ENCODE measurements at regions not wholly inside any gene's neighbourhood (a gene's known extent, or its start where the extent isn't known, plus 50 kb on each side); places are given as distances from the start of the nearest gene placed in this dataset.

DNA sequence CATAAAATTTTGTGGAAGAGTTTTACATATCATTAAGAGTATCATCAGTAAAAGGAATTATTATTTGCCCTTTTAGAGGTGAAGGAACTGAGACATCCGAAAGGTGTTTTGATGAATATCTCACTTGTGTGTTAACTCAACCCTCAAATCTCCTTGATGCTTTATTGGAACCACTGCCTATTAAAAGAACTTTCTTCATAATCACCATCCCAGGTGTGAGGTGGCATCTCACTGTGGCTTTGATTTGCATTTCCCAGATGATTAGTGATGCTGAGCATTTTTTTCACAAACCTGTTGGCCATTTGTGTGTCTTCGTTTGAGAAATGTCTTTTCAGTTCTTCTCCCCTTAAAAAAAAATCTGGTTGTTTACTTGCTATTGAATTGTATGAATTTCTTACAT, 134.0 kb upstream of the SYN3 start:
- Histone ChIP-seq H3K9me3 (ENCODE audit: low read length) (no peaks in the 10 kb centered on the region), H3K4me1 (ENCODE audit: low read length) (peaks cover 17% of the 10 kb centered on the region), H2AFZ (ENCODE audit: low read length) (no peak overlapping the region), H4K20me1 (ENCODE audit: insufficient read depth, low read depth, low read length) (no peaks in the 10 kb centered on the region), H3K36me3 (ENCODE audit: insufficient read depth, low read length) (no peaks in the 10 kb centered on the region), H3K9me2 (replicated peaks; ENCODE audit: insufficient read depth, low read length) (no peaks in the 10 kb centered on the region), H3K79me2 (ENCODE audit: low read length) (no peaks in the 10 kb centered on the region), H3K27me3 (ENCODE audit: low read length) (no peaks in the 10 kb centered on the region), H3K4me3 (ENCODE audit: low read length) (no peak overlapping the region), H3K4me2 (ENCODE audit: low read depth, low read length, poor library complexity, severe bottlenecking) (peak overlapping the region; percentile 49), H3K9ac (ENCODE audit: low read length) (no peak overlapping the region), H3K27ac (ENCODE audit: low read length) (no peak overlapping the region)
- peak; percentile 63 for DNase-seq

GRCh38 chr22:33188326-33188725, 130.1 kb upstream of the SYN3 start:
- Histone ChIP-seq H4K20me1 (ENCODE audit: insufficient read depth, low read depth, low read length) (no peaks in the 10 kb centered on the region), H3K9me2 (replicated peaks; ENCODE audit: insufficient read depth, low read length) (no peaks in the 10 kb centered on the region), H3K9me3 (ENCODE audit: low read length) (no peaks in the 10 kb centered on the region), H3K4me3 (ENCODE audit: low read length) (no peak overlapping the region), H3K27ac (ENCODE audit: low read length) (no peak overlapping the region), H3K4me2 (ENCODE audit: low read depth, low read length, poor library complexity, severe bottlenecking) (no peak overlapping the region), H3K4me1 (ENCODE audit: low read length) (peaks cover 17% of the 10 kb centered on the region), H3K9ac (ENCODE audit: low read length) (no peak overlapping the region), H3K79me2 (ENCODE audit: low read length) (no peaks in the 10 kb centered on the region), H2AFZ (ENCODE audit: low read length) (no peak overlapping the region), H3K36me3 (ENCODE audit: insufficient read depth, low read length) (no peaks in the 10 kb centered on the region), H3K27me3 (ENCODE audit: low read length) (no peaks in the 10 kb centered on the region)
- DNase-seq, result no peak

DNA sequence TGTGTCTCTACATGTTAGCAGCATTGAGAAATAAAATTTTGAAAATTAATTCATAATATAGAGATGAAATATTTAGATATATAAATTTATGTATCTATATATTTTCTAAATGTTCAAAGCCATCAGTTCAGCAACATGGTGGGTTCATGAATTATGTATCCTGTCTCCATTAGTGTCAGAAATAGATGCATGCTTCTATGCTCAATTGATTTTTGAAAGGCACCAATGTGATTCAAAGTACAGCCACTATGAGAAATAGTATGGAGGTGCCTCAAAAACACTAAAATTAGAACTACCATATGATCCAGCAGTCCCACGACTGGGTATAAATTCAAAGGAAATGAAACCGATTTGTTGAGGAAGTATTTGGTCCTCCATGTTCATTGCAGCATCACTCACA, 128.6 kb upstream of the SYN3 start:
- no peak for DNase-seq
- Histone ChIP-seq H4K20me1 (ENCODE audit: insufficient read depth, low read depth, low read length) (no peaks in the 10 kb centered on the region), H3K79me2 (ENCODE audit: low read length) (no peaks in the 10 kb centered on the region), H3K27ac (ENCODE audit: low read length) (no peak overlapping the region), H3K36me3 (ENCODE audit: insufficient read depth, low read length) (no peaks in the 10 kb centered on the region), H3K4me3 (ENCODE audit: low read length) (no peak overlapping the region), H3K9me2 (replicated peaks; ENCODE audit: insufficient read depth, low read length) (no peaks in the 10 kb centered on the region), H2AFZ (ENCODE audit: low read length) (no peak overlapping the region), H3K27me3 (ENCODE audit: low read length) (no peaks in the 10 kb centered on the region), H3K4me1 (ENCODE audit: low read length) (peaks cover 6% of the 10 kb centered on the region), H3K9ac (ENCODE audit: low read length) (no peak overlapping the region), H3K9me3 (ENCODE audit: low read length) (no peaks in the 10 kb centered on the region), H3K4me2 (ENCODE audit: low read depth, low read length, poor library complexity, severe bottlenecking) (no peak overlapping the region)

DNA sequence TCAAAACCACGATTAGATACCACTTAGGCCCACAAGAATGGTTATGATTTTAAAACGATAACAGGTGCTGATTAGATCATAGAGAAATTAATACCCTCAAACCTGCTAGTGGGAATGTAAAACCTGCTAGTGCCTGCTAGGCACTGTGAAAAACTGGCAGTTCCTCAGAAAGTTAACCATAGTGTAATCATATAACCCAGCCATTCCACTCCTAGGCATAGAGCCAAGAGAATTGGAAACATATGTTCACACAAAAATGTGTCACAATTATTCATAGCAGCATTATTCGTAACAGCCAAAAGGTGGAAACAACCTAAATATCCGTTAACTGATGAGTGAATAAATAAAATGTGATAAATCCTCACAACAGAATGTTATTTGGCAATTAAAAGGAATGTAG, 122.2 kb upstream of the SYN3 start:
- no peak for DNase-seq
- H3K4me1 ChIP-seq (ENCODE audit: low read length), result no peaks in the 10 kb centered on the region
- H3K27ac ChIP-seq (ENCODE audit: low read length), result no peak overlapping the region
- H3K4me3 ChIP-seq (ENCODE audit: low read length), result no peak overlapping the region
- H3K79me2 ChIP-seq (ENCODE audit: low read length), result no peaks in the 10 kb centered on the region
- no peaks in the 10 kb centered on the region for H4K20me1 ChIP-seq (ENCODE audit: insufficient read depth, low read depth, low read length)
- no peak overlapping the region for H2AFZ ChIP-seq (ENCODE audit: low read length)
- H3K9me2 ChIP-seq (replicated peaks; ENCODE audit: insufficient read depth, low read length), result no peaks in the 10 kb centered on the region
- no peaks in the 10 kb centered on the region for H3K27me3 ChIP-seq (ENCODE audit: low read length)
- H3K4me2 ChIP-seq (ENCODE audit: low read depth, low read length, poor library complexity, severe bottlenecking), result no peak overlapping the region
- H3K36me3 ChIP-seq (ENCODE audit: insufficient read depth, low read length), result no peaks in the 10 kb centered on the region
- H3K9me3 ChIP-seq (ENCODE audit: low read length), result no peaks in the 10 kb centered on the region
- H3K9ac ChIP-seq (ENCODE audit: low read length), result no peak overlapping the region

- no peak overlapping the region for H2AFZ ChIP-seq (ENCODE audit: low read length)
- no peaks in the 10 kb centered on the region for H3K36me3 ChIP-seq (ENCODE audit: insufficient read depth, low read length)
- no peaks in the 10 kb centered on the region for H3K4me1 ChIP-seq (ENCODE audit: low read length)
- H3K4me2 ChIP-seq (ENCODE audit: low read depth, low read length, poor library complexity, severe bottlenecking), result no peak overlapping the region
- H3K27ac ChIP-seq (ENCODE audit: low read length), result no peak overlapping the region
- H4K20me1 ChIP-seq (ENCODE audit: insufficient read depth, low read depth, low read length), result no peaks in the 10 kb centered on the region
- H3K27me3 ChIP-seq (ENCODE audit: low read length), result no peaks in the 10 kb centered on the region
- no peaks in the 10 kb centered on the region for H3K79me2 ChIP-seq (ENCODE audit: low read length)
- no peaks in the 10 kb centered on the region for H3K9me2 ChIP-seq (replicated peaks; ENCODE audit: insufficient read depth, low read length)
- H3K9ac ChIP-seq (ENCODE audit: low read length), result no peak overlapping the region
- no peaks in the 10 kb centered on the region for H3K9me3 ChIP-seq (ENCODE audit: low read length)
- H3K4me3 ChIP-seq (ENCODE audit: low read length), result no peak overlapping the region
- no peak for DNase-seq
Observed at GRCh38 chr22:33167998-33168790, 110.0 kb upstream of the SYN3 start.

GRCh38 chr22:33166206-33166605, 108.0 kb upstream of the SYN3 start:
- Histone ChIP-seq H3K4me2 (ENCODE audit: low read depth, low read length, poor library complexity, severe bottlenecking) (no peak overlapping the region), H3K36me3 (ENCODE audit: insufficient read depth, low read length) (no peaks in the 10 kb centered on the region), H3K27ac (ENCODE audit: low read length) (no peak overlapping the region), H4K20me1 (ENCODE audit: insufficient read depth, low read depth, low read length) (no peaks in the 10 kb centered on the region), H3K9me2 (replicated peaks; ENCODE audit: insufficient read depth, low read length) (no peaks in the 10 kb centered on the region), H3K4me3 (ENCODE audit: low read length) (no peak overlapping the region), H3K27me3 (ENCODE audit: low read length) (no peaks in the 10 kb centered on the region), H3K4me1 (ENCODE audit: low read length) (no peaks in the 10 kb centered on the region), H3K79me2 (ENCODE audit: low read length) (no peaks in the 10 kb centered on the region), H3K9ac (ENCODE audit: low read length) (no peak overlapping the region), H2AFZ (ENCODE audit: low read length) (no peak overlapping the region), H3K9me3 (ENCODE audit: low read length) (no peaks in the 10 kb centered on the region)
- no peak for DNase-seq

GRCh38 chr22:33163815-33164214, 105.6 kb upstream of the SYN3 start:
- Histone ChIP-seq H2AFZ (ENCODE audit: low read length) (no peak overlapping the region), H3K27ac (ENCODE audit: low read length) (no peak overlapping the region), H3K9me2 (replicated peaks; ENCODE audit: insufficient read depth, low read length) (no peaks in the 10 kb centered on the region), H3K9me3 (ENCODE audit: low read length) (no peaks in the 10 kb centered on the region), H3K4me3 (ENCODE audit: low read length) (no peak overlapping the region), H3K9ac (ENCODE audit: low read length) (no peak overlapping the region), H3K36me3 (ENCODE audit: insufficient read depth, low read length) (no peaks in the 10 kb centered on the region), H3K4me1 (ENCODE audit: low read length) (no peaks in the 10 kb centered on the region), H3K27me3 (ENCODE audit: low read length) (no peaks in the 10 kb centered on the region), H3K4me2 (ENCODE audit: low read depth, low read length, poor library complexity, severe bottlenecking) (no peak overlapping the region), H4K20me1 (ENCODE audit: insufficient read depth, low read depth, low read length) (no peaks in the 10 kb centered on the region), H3K79me2 (ENCODE audit: low read length) (no peaks in the 10 kb centered on the region)
- DNase-seq, result no peak

DNA sequence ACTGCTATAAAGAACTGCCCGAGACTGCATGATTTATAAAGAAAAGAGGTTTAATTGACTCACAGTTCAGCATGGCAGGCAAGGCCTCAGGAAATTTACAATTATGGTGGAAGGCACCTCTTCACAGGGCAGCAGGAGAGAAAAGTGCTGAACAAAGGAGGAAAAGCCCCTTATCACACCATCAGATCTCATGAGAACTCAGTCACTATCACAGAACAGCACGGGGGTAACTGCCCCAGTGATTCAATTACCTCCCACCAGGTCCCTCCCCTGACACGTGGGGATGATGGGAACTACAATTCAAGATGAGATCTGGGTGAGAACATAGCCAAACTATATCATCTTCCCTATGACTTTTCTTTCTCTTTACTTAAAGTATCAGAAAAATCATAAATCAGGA, 104.0 kb upstream of the SYN3 start:
- DNase-seq, result no peak
- no peak overlapping the region for H2AFZ ChIP-seq (ENCODE audit: low read length)
- no peaks in the 10 kb centered on the region for H3K9me3 ChIP-seq (ENCODE audit: low read length)
- H3K9me2 ChIP-seq (replicated peaks; ENCODE audit: insufficient read depth, low read length), result no peaks in the 10 kb centered on the region
- no peaks in the 10 kb centered on the region for H3K79me2 ChIP-seq (ENCODE audit: low read length)
- H3K27ac ChIP-seq (ENCODE audit: low read length), result no peak overlapping the region
- H3K4me1 ChIP-seq (ENCODE audit: low read length), result no peaks in the 10 kb centered on the region
- no peaks in the 10 kb centered on the region for H3K36me3 ChIP-seq (ENCODE audit: insufficient read depth, low read length)
- H3K27me3 ChIP-seq (ENCODE audit: low read length), result no peaks in the 10 kb centered on the region
- no peak overlapping the region for H3K4me3 ChIP-seq (ENCODE audit: low read length)
- H3K9ac ChIP-seq (ENCODE audit: low read length), result no peak overlapping the region
- no peaks in the 10 kb centered on the region for H4K20me1 ChIP-seq (ENCODE audit: insufficient read depth, low read depth, low read length)
- no peak overlapping the region for H3K4me2 ChIP-seq (ENCODE audit: low read depth, low read length, poor library complexity, severe bottlenecking)
